ENCODE measurements at regions not wholly inside any gene's neighbourhood (a gene's known extent, or its start where the extent isn't known, plus 50 kb on each side); places are given as distances from the start of the nearest gene placed in this dataset.

- DNase-seq (ENCODE audit: low read depth in 2 of 3, low spot score in 2 of 3), result no peak
Observed at GRCh38 chr2:59312967-59313940, 1072.1 kb upstream of the FANCL start.

GRCh38 chr2:59312029-59312428 lies 1070.9 kb upstream of the FANCL start:
- DNase-seq (ENCODE audit: low read depth in 2 of 3, low spot score in 2 of 3), result peak in 1 of 3 donors; percentile 38

DNA sequence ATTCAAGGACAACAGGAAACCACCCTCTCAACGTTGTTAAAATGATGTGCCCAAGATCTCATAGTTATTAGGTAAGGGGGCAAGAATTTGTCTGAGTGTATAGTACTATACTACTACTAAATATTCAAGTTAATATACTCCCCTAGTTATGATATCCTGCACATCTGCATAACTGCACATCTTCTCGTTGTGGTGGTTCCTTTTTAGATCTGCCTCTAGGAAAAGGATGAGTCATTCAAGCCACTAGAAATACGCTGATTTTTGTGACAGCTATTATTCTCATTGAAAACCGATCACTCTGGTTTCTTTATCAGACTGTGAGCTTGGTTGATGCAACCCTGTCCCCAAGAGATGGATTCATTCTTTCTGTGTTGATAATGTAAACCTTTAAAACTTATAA lies 1067.0 kb upstream of the FANCL start:
- peak in 1 of 3 donors; percentile 30 for DNase-seq (ENCODE audit: low read depth in 2 of 3, low spot score in 2 of 3)

- DNase-seq (ENCODE audit: low read depth in 2 of 3, low spot score in 2 of 3), result no peak
Observed at GRCh38 chr2:59307196-59307595, 1066.1 kb upstream of the FANCL start.

- DNase-seq (ENCODE audit: low read depth in 2 of 3, low spot score in 2 of 3), result no peak
Observed at GRCh38 chr2:59303272-59303671, 1062.1 kb upstream of the FANCL start.

DNA sequence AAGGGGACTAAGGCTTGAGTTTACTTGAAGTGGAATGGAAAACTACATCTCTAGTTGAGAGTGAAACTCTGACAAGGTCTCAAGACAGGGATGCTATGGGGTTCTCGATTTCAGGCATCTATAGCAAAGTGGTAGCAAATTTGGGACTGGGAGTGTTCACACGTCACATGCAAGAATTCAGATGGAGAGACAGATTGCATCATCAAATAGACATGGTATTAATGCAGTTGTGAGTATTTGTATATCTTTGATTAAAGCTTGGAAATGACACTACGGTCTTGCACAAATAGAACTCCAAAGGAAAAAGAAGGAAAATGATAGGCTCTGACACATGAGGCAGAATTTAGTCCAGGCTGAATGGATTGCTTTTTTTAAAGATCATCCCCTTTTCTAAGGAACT lies 1061.6 kb upstream of the FANCL start:
- no peak for DNase-seq (ENCODE audit: low read depth in 2 of 3, low spot score in 2 of 3)

DNA sequence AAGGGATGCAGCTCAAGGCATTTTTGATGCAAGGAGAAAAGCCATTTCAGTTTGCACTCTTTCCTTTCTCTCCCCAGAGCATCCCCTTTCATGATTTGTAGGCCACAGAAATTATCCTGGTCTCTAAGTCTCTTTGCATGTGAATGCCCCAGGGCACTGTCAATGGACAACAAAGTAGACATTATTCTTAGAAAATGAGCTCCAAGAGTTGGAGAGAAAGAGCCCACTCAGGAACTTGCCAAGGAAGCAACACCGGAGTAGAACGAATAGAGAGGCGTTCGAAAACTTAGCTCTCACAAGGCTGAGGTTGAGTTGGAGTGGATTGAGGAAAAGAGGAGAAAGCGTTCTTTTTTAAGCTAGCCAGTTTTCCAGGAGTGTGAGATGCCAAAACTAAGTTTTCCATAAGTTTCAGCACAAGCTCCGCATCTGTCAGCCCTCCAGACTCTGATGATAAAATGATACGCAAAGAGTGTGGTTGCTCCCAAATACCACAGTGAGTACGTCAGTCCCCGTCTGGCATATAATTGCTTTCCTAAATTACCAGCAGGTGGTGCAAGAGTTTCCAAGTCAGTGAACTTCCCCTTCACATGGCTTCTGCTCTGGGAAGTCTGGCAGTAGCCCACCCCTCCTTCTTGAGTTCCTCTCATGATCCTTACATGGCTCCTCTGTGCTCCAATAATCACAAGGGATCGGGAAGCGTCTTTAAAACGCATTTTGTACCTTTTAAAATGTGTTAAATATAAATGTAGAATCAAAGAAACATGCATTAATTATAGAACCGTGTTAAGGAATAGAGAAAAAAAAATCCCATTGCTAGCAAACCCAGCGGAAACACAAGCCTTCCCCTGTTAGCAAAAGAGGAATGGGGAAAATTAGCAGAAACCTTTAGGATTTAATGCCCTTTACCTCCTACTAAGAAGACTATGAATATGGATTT lies 1060.6 kb upstream of the FANCL start:
- peak in 2 of 3 donors; percentile 75 to 80 for DNase-seq (ENCODE audit: low read depth in 2 of 3, low spot score in 2 of 3)

DNA sequence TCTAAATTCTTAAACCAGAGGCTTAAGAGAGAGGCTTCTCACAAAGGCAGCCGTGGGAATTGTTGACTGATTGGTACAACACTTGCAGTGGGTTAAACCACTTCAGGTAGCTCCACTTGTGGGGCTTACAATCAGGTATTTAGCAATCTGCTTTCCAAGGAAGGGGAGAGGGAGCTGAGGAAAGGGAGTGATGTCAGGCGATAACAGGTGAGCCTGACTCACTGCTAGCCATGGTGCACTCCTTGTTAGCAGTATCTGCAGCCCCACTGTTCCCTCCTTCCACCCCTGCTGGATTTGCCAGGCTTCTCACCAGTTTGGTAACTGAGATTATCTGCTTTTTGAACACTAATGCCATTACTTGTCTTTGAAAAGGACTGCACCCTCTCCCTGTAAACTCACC lies 1056.7 kb upstream of the FANCL start:
- no peak for DNase-seq (ENCODE audit: low read depth in 2 of 3, low spot score in 2 of 3)

- no peak for DNase-seq (ENCODE audit: low read depth in 2 of 3, low spot score in 2 of 3)
Observed at GRCh38 chr2:59296279-59296678, 1055.2 kb upstream of the FANCL start.

DNA sequence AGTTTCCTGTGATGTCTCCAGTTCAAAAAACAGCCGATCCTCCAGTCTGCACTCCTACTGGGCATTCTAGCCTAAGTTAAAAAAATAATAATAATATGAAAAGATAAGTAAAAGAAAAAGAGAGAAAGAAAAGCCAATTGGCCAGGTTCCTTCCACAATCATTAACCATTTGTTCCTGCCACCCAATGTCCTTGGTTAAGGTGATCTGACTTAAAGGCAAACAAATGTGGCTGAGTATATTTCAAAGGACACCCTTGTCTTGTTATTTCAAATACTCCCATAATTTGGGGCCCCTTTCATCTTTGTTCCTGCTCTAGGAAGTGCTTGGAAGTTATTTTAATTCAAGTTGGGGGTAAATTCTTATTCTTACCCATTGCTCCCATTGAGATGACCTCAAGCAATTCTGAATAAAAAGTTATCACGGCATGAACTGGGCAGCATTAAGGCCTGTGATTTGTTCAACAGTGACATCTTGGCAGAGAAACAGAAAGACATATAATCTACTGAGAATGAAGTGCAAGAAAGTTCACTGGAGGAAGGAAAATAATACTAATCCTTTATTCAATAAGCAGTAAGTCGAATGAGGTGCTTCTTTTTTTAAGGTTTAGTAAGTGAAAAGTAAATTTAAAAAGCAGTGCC lies 1054.5 kb upstream of the FANCL start:
- no peak for DNase-seq (ENCODE audit: low read depth in 2 of 3, low spot score in 2 of 3)

- DNase-seq (ENCODE audit: low read depth in 2 of 3, low spot score in 2 of 3), result no peak
Observed at GRCh38 chr2:59288771-59289170, 1047.6 kb upstream of the FANCL start.

DNA sequence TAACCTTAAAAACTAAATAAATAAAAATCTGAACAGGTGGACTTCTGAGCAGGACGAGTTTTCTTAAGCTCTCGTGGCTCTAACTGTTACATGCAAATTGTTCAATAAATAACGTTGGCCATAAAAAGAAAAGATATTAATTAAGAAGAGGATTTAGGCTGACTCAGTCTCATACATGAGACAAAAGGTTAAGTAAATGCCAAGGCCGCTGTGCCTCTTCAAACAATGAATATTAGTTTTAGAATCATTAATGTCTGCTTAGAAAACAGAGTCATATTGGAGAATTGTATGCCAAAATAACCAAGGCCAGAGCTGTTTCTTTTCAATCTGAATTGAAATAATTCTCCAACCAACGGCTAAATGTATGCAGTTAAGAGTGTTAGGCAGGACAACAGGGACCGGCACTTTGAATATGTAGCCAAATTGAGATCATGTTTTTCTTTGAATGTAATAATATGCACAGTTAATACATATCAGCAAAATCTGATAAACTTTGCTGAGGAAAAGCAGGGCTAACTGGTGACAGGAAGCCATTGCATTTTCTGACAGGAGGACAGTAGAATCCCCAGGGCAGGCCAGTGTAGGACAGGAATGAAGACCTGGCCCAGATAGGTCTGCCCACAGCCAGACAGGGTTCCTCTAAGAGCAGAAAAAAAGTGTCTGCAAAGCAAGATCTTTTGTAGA lies 1041.4 kb upstream of the FANCL start:
- DNase-seq (ENCODE audit: low read depth in 2 of 3, low spot score in 2 of 3), result no peak

DNA sequence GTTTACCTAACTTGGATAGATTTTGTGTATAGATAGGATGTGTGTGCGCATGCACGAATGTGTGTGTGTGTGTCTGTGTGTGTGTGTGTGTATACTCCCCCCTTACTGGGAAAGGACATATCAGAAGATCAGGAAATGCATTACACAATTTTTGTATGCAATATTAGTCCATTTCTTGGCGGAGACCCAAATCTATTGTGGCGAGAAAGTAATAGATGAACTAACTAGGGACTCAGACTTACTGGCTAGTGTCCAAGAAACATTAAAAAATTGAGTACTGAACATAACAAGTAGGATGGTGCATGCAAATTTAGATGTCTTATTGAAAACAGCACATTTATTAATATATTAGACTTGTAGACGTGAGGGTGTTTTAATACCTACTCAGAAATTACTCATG lies 1036.5 kb upstream of the FANCL start:
- DNase-seq (ENCODE audit: low read depth in 2 of 3, low spot score in 2 of 3), result no peak

- no peak for DNase-seq (ENCODE audit: low read depth in 2 of 3, low spot score in 2 of 3)
Observed at GRCh38 chr2:59276917-59277316, 1035.8 kb upstream of the FANCL start.

- DNase-seq (ENCODE audit: low read depth in 2 of 3, low spot score in 2 of 3), result no peak
Observed at GRCh38 chr2:59276033-59276432, 1034.9 kb upstream of the FANCL start.

GRCh38 chr2:59266453-59266852 lies 1025.3 kb upstream of the FANCL start:
- no peak for DNase-seq (ENCODE audit: low read depth in 2 of 3, low spot score in 2 of 3)

DNA sequence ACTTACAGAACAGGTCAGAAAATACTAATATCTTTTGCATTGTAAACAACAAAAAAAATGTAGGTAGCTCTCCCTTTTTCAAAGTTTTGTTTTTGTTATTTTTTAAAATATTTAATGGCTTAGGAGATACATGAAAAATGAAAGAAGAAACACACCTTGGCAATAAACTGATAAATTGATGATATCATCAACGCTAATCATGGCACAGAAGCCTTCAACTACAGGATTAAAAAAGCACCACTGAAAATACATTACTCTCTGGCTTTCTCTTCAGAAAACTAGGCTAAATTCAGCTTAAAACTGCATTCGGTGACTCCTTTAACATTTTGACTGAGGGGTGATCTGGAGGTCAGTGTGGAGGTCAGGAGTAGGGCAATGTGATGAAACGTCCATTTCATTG lies 1018.8 kb upstream of the FANCL start:
- no peak for DNase-seq (ENCODE audit: low read depth in 2 of 3, low spot score in 2 of 3)

- DNase-seq (ENCODE audit: low read depth in 2 of 3, low spot score in 2 of 3), result no peak
Observed at GRCh38 chr2:59256290-59256689, 1015.2 kb upstream of the FANCL start.

DNA sequence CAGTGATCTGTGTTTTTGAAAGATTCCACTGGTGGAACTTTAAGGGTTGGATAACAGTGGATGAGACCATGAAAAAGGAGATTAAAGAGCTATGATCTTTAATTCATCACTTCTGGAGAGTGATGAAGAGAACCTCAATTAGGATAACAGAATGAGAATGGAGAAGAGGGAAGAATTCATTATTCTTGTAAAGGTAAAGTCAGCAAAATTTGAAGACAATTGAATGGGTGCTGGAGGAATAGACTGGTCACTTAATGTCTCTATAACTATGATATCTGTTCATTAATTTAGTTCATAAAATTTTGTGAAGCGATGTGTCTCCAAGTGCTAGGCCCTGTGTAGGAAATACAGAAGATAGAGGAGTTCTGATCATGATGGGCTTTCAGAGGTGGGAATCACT lies 1013.2 kb upstream of the FANCL start:
- DNase-seq (ENCODE audit: low read depth in 2 of 3, low spot score in 2 of 3), result no peak

DNA sequence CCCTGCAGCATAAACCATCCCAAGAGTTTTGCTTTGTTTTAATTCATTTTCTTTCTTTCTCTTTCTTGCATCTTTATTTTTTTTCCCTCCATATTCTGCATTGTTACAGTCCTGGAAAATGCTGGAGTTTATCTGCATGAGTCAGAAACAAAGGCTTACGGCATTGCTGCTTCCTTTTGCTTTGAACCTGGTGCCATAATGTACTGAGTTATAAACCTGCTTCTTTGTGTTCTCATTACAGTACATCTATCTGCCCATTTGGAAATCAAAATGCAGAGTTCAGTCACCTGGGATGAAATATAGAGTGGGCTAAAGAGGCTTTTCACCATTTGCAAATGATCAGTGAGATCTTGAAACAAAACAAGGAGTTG lies 1009.2 kb upstream of the FANCL start:
- DNase-seq (ENCODE audit: low read depth in 2 of 3, low spot score in 2 of 3), result no peak
